ENCODE measurements at regions not wholly inside any gene's neighbourhood (a gene's known extent, or its start where the extent isn't known, plus 50 kb on each side); places are given as distances from the start of the nearest gene placed in this dataset.

DNA sequence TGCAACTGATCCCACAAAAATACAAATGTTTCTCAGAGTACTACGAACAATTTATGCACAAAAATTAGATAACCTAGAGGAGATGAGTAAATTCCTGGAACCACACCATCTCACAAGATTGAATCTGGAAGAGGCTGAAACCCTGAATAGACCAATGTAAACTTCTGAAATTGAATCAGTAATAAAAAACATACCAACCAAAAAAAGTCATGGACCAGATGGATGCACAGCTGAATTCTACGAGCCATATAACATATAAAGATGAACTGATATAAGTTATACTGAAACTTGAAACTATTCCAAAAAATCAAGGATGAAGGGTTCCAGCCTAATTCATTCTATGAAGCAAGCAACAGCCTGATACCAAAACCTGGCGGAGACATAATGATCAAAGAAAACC, 336.3 kb downstream of the PYDC2 start:
- TF ChIP-seq, protein P1, sequence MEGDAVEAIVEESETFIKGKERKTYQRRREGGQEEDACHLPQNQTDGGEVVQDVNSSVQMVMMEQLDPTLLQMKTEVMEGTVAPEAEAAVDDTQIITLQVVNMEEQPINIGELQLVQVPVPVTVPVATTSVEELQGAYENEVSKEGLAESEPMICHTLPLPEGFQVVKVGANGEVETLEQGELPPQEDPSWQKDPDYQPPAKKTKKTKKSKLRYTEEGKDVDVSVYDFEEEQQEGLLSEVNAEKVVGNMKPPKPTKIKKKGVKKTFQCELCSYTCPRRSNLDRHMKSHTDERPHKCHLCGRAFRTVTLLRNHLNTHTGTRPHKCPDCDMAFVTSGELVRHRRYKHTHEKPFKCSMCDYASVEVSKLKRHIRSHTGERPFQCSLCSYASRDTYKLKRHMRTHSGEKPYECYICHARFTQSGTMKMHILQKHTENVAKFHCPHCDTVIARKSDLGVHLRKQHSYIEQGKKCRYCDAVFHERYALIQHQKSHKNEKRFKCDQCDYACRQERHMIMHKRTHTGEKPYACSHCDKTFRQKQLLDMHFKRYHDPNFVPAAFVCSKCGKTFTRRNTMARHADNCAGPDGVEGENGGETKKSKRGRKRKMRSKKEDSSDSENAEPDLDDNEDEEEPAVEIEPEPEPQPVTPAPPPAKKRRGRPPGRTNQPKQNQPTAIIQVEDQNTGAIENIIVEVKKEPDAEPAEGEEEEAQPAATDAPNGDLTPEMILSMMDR (IDR thresholded peaks at IDR 0.05) = no peak
- no peak for TF ChIP-seq POLR2A (IDR thresholded peaks at IDR 0.05)
